Stimulated activated CD8-positive, alpha-beta memory T cell treated with anti-CD3 and anti-CD28 coated beads, Interleukin-2, amount 100 ng/mL, for 1 hour (primary cell): ENCODE measurements at regions not wholly inside any gene's neighbourhood (a gene's known extent, or its start where the extent isn't known, plus 50 kb on each side); places are given as distances from the start of the nearest gene placed in this dataset.

Experiments used
- DNase-seq, 2 donors: peaks; one replicate each; pipeline ENCODE4 v3.0.0-alpha.2; 2020; ENCODE audit warnings: low read depth in 2 of 2

DNA sequence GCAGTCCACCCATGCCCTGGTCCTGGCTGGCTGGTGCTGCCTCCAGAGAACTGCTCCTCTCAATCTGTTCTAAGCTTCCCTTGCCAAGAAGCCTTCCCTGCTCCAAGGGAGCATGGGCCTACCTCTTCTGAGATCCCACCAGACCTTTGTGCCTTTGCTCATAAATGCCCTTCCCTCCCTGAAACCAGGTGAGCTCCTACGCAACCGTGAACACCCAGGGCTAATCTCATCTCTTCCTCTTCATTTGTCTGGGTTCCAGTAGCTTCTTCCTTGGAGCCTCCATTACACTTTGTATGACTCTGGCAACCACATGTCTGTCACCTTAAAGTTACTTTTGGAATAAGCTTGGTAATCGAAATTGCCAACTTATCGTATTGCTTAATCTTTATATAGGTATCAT lies 270.6 kb downstream of the PBX3 start:
- DNase-seq = no peak

GRCh38 chr9:126020836-126021235 lies 273.7 kb downstream of the PBX3 start:
- DNase-seq = no peak

DNA sequence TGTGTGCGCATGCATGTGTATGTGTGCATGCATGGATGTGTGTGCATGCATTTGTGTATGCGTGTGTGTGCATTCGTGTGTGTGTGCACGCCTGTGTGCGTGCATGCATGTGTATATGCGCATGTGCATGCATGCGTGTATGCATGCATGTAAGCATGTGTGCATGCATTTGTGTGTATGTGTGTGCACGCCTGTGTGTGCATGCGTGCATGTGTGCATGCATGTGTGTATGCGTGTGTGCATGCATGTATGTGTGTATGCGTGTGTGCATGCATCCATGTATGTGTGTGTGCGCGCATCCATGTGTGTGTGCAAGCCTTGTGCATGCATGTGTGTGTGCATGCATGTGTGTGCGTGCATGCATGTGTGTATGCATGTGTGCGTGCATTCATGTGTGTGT lies 276.8 kb downstream of the PBX3 start:
- no peak for DNase-seq

DNA sequence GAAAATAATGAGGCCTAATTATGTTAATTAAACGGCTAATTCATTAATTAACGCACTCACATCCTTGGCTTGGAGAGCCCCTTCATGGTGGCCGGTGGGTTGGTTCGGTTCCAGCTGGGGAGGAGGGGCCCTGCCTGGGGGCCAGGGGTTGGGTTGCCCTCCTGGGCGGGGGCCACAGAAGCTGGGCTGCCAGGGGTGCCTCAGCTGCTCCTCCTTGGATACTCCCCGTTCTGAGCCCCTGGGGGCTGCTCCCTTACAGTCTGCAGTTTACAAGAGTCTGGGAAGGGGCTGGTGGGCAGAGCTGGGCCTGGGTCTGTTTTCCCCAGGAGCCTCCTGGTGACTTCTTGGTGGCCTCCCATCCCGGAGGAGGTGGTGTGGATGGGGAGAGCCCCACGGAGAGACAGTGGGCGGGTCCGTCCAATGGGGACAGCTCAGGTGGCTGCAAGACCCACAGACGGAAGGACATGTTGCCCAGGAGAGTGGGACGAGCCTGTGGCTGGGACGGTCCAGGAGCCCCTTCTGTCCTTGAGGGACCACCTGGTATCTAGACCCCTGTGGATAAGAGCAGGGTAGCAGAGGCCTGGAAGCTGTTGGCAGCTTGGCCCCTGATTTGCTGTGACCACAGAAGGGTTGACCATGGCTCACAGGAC lies 277.5 kb downstream of the PBX3 start:
- DNase-seq = no peak

GRCh38 chr9:126025991-126026390 lies 278.8 kb downstream of the PBX3 start:
- no peak for DNase-seq

GRCh38 chr9:126027566-126027965 lies 280.4 kb downstream of the PBX3 start:
- no peak for DNase-seq

- no peak for DNase-seq
Measured at GRCh38 chr9:126028746-126029145, 281.6 kb downstream of the PBX3 start.

DNA sequence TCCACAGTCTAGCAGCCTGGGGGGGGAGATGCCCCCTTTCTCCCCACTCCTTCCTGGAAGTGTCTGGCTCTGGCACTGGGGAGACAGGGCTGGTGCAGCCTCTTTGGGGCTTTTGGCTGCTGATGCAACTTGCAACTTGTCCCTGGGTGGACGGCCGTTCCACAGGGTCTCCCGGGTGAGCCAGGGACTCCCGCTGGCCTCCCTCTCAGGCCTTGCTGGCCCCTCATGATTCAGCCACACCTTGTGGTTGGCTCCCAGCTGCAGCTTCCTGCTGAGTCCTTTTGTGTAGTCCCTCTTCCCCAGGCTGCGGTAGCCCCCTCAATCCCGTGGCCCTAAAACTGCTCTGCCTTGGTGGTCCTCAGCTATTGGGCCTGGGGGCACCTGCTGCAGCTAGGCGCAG lies 283.5 kb downstream of the PBX3 start:
- no peak for DNase-seq

GRCh38 chr9:126031116-126031515 lies 283.9 kb downstream of the PBX3 start:
- no peak for DNase-seq

GRCh38 chr9:126032135-126032534 lies 285.0 kb downstream of the PBX3 start:
- DNase-seq = no peak

- no peak for DNase-seq
Measured at GRCh38 chr9:126033318-126033717, 286.1 kb downstream of the PBX3 start.

GRCh38 chr9:126033956-126034355 lies 286.8 kb downstream of the PBX3 start:
- DNase-seq = no peak

DNA sequence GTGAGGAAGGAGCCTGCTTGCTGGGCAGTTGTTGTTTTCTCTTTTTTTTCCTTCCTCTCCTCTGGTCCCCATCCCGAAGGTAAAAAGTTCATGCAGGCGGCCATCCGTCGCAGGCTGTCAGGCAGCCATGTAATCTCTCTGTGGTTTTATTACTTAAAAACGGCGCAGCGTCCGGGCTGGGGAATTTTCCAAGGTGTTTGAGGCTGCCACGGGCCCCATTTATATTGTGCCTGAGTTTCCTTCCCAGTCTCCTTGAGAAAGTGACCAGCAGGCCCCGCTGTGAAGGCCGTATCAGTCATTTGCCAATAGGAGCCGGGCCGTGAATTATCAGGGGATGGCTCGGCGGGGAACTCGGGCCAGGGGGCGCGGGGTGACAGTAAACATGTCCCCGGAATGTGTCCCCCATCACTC lies 289.7 kb downstream of the PBX3 start:
- no peak for DNase-seq

- no peak for DNase-seq
Measured at GRCh38 chr9:126038790-126039189, 287.8 kb upstream of the MVB12B start.

GRCh38 chr9:126043681-126044080 lies 282.9 kb upstream of the MVB12B start:
- DNase-seq = no peak

DNA sequence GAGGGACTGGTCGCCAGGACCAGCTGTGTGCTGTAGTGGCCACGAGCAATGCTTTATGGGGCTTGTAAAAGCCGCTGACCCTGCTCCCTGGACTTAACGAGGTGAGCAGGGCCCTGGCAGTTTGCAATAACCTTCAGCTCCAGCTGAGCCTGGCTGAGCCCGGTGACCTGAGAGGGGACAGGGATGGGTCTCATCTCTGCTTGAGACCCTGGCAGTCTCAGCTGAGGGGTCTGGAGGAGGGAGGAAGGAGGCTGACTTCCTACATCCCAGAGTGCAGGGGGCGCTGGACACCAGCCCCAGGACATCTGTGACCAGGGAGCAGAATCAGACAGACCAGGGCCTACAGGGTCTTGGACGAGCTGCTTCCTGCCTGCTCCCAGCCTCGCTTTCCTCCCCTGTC lies 277.5 kb upstream of the MVB12B start:
- no peak for DNase-seq

DNA sequence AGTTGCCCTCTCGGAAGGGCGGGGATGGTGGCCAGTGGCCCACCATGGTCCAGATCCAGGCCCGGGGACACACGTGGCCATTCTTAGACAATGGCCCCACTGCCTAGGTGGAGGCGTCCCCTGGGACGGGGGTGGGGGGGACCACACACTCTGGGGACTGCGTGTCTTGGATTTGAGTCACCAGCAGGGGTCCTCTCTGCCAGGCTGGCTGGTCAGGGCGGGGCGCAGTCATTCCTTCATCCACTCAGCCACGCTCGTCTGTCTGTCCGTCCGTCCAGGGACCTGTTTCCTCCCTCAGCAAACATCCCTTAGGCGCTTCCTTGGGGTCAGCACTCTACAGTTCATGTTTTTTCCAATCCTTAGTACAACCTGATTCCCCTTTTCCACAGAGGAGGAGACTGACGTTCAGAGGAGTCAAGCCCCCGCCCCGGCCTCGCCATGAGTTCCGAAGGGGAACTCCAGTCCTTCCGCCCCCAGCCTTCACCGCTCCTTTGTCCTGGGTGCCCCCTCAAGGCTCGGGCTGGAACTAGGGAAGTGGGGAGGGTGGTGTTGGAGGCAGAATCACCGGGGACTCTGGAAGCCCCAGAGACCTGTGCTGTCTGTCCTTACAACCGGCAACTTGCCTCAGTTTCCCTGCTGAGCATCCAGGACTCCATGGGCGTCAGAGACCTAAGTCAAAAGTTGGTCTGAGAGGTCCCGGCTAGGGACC lies 276.6 kb upstream of the MVB12B start:
- DNase-seq = no peak

DNA sequence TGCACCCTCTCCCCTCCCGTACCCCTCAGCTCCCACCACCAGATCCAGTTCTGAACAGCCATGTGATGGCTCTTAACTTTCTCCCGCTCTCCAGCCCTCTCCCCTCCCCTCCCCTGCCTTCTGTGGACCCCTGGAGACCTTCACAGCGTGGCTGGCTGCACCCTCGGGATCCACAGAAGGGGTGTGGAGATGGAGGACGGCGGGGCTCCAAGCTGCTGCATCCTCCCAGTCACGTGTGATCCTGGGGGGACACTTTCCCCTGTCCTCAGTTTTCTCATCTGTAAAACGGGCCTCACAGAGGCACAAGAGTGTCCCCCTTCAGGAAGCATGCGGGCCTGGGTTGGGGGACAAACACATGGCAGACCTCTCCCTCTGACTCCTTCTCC lies 276.0 kb upstream of the MVB12B start:
- no peak for DNase-seq

DNA sequence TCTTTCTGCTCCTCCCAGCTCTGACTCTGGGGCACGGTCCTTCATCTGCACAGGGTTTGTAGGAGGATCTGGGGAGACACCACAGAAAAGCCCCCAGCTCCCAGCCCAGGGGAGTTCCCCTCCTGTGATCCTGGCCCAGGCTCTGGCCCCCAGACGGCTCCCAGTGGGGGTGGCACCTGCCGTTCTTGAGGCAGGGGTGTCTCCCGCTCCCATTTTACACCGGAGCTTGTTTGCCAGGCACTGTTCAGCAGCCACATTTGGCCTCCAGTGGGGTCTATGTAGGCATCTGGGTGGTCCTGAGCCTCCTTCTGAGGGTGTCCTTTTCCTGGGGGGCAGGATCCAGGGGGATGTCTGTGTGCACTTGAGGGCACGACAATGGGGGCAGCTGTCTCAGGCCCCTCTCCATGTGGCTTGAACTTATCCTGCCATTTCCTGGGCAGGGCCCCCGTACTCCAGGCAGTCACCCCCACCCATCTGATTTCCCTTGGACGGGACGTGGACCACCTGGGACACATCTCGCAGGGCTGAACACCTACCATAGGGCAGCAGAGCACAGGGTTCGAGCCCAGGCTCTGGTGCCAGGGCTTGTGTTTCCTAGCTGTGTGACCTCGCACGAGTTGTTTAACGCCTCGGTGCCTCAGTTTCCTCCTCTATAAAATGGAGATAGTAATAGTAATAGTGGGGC lies 275.0 kb upstream of the MVB12B start:
- DNase-seq = no peak

- no peak for DNase-seq
Measured at GRCh38 chr9:126052791-126053190, 273.8 kb upstream of the MVB12B start.

DNA sequence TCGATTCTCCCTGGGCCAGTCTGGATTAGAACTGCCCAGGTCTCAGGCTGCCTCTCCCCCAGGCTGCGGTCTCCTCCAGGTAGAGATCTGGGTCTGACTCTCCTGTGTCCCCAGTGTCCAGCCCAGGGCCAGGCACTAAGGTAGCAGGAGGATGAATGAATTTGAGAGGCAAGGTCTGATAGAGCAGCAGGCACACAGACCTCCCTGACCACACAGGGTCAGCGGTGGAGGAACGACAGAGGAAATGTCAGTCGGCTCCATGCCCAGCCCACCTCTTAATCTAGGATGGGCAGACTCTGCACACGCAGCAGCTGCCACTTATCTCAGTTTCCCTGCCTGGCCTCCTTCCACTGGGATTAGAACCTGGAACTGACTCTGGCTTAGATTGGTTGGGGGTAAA lies 272.7 kb upstream of the MVB12B start:
- no peak for DNase-seq

- DNase-seq = no peak
Measured at GRCh38 chr9:126055381-126055985, 271.1 kb upstream of the MVB12B start.
